Uterus (tissue), 3 donors: ENCODE measurements at regions not wholly inside any gene's neighbourhood (a gene's known extent, or its start where the extent isn't known, plus 50 kb on each side); places are given as distances from the start of the nearest gene placed in this dataset.
"Not testable (repeated sequence)": the region's sequence is repeated elsewhere in the genome, so short reads cannot be mapped to it uniquely, and the experiment has no call there.

ENCODE experiments used
- DNase-seq, 2 donors: peaks; one replicate each; pipeline ENCODE4 v3.0.0-alpha.2; 2019 to 2020
- H3K27ac ChIP-seq, 2 donors: fragments of 200-600 bp; sonication (generic); 1 replicate in 1 of 2; 2 replicates in 1 of 2; pipeline ENCODE4 v1.5.1; 2016 to 2018
- H3K27me3 ChIP-seq, 2 donors: fragments of 200-600 bp; sonication (generic); one replicate each; pipeline ENCODE4 v1.5.1; 2018 to 2019; ENCODE audit warnings: control low read depth in 1 of 2
- H3K36me3 ChIP-seq, 2 donors: fragments of 200-600 bp; sonication (generic); one replicate each; pipeline ENCODE4 v1.5.1; 2019; ENCODE audit warnings: control low read depth in 1 of 2
- H3K4me1 ChIP-seq, 2 donors: fragments of 200-600 bp; sonication (generic); one replicate each; pipeline ENCODE4 v1.5.1; 2018 to 2019; ENCODE audit warnings: control low read depth in 1 of 2
- H3K4me3 ChIP-seq, 2 donors: fragments of 200-600 bp; sonication (generic); 1 replicate in 1 of 2; 2 replicates in 1 of 2; pipeline ENCODE4 v1.5.1; 2018 to 2019; ENCODE audit warnings: mild to moderate bottlenecking in 1 of 2
- H3K9me3 ChIP-seq, 2 donors: fragments of 200-600 bp; sonication (generic); one replicate each; pipeline ENCODE4 v1.5.1; 2019; ENCODE audit warnings: control low read depth in 1 of 2
- POLR2A ChIP-seq, 2 donors: fragments of 450-650 bp; IDR thresholded peaks; one replicate each; pipeline ENCODE4 v1.6.1; 2016; ENCODE audit warnings: antibody characterized with exemption in 2 of 2, mild to moderate bottlenecking in 1 of 2, moderate library complexity in 1 of 2
- intact Hi-C: fragments of 100-400 bp; cut with DNase I; formaldehyde crosslinking; loops from one replicate; pipeline ENCODE4 v1.15.1; 2023; ENCODE audit warnings: low total_unique reads
- TF ChIP-seq, protein P1 (sequence below), 4 experiments: fragments of 200-600 bp in 2 of 4; fragments of 450-650 bp in 2 of 4; sonication (generic) in 2 of 4; IDR thresholded peaks; one replicate each; pipeline ENCODE4 v1.5.1; 2016 to 2019; ENCODE audit warnings: antibody characterized with exemption in 4 of 4, mild to moderate bottlenecking in 2 of 4, moderate library complexity in 1 of 4
- donor health status: DM: yes; HTN: yes; CAD: no.

DNA sequence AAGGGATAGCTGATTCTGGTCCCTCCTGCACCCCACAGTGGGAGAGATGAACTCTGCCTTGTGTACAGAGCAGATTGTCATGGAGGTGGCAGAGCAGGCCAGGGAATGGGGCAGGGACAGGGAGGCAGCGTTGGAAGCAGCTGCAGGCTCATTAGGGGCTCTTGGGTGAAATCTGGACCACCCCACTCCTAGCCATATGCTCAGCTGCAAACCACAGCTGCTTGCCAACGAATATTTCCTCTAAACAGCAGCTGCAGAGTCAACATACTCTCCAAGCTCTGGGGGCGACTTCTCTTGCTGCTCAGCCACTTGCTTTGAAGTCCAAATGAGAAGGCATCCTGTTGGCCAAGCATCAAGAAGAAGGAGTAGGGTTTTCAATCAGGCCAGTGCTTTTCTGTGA is 302.3 kb upstream of the AUTS2 start:
- no peak overlapping the region for H3K27ac ChIP-seq
- no peak for DNase-seq
- no peak overlapping the region for H3K4me3 ChIP-seq
- TF ChIP-seq, protein P1, sequence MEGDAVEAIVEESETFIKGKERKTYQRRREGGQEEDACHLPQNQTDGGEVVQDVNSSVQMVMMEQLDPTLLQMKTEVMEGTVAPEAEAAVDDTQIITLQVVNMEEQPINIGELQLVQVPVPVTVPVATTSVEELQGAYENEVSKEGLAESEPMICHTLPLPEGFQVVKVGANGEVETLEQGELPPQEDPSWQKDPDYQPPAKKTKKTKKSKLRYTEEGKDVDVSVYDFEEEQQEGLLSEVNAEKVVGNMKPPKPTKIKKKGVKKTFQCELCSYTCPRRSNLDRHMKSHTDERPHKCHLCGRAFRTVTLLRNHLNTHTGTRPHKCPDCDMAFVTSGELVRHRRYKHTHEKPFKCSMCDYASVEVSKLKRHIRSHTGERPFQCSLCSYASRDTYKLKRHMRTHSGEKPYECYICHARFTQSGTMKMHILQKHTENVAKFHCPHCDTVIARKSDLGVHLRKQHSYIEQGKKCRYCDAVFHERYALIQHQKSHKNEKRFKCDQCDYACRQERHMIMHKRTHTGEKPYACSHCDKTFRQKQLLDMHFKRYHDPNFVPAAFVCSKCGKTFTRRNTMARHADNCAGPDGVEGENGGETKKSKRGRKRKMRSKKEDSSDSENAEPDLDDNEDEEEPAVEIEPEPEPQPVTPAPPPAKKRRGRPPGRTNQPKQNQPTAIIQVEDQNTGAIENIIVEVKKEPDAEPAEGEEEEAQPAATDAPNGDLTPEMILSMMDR (IDR thresholded peaks at IDR 0.05), result no peak
- no peak for TF ChIP-seq POLR2A (IDR thresholded peaks at IDR 0.05)
- no peaks in the 10 kb centered on the region for H3K9me3 ChIP-seq
- H3K36me3 ChIP-seq, result no peaks in the 10 kb centered on the region
- intact Hi-C loops, result no loop called here
- H3K4me1 ChIP-seq, result no peaks in the 10 kb centered on the region
- no peaks in the 10 kb centered on the region for H3K27me3 ChIP-seq

DNA sequence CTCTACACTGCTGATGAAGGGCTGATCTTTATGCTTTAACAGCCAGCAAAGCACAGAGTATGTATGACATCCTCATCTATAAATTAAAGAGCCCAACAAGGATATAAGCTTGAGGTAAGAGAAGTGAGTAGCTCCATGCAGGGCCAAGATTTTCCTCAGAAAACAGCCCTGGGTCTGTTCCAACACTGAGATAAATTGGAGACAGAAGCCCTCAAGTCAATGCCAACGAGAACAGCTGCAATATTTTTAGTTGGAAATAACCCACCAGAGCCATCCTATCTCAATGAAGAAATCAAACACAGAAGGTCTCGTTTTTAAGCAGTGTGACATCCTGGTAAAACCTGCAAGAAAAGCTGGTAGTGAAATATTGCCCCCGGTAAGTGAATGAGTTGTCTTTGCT is 297.0 kb upstream of the AUTS2 start:
- Histone ChIP-seq H3K27ac (no peak overlapping the region), H3K36me3 (no peaks in the 10 kb centered on the region), H3K27me3 (no peaks in the 10 kb centered on the region), H3K4me3 (no peak overlapping the region), H3K9me3 (no peaks in the 10 kb centered on the region), H3K4me1 (no peaks in the 10 kb centered on the region)
- TF ChIP-seq, protein P1 (IDR thresholded peaks at IDR 0.05), result no peak
- no peak for TF ChIP-seq POLR2A (IDR thresholded peaks at IDR 0.05)
- intact Hi-C loops, result no loop called here
- DNase-seq, result no peak

DNA sequence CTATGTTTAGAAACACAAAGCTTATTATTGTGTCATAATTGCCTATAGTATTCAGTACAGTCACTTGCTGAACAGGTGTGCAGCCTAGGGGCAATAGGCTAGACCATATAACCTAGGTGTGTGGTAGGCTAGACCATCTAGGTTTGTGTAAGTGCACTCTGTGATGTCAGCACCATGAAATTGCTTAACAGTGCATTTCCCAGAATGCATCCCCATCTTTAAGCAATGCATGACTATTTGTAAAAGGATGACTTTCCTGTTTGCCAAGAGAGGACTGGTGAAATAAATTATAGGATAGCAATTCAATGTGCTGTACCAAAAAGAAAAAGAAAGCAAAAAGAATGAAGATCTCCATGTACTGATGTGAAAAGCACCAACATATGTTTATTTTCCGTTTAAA is 288.7 kb upstream of the AUTS2 start:
- no peaks in the 10 kb centered on the region for H3K36me3 ChIP-seq
- H3K4me1 ChIP-seq, result no peaks in the 10 kb centered on the region
- H3K4me3 ChIP-seq, result no peak overlapping the region
- intact Hi-C loops, result no loop called here
- H3K9me3 ChIP-seq, result no peaks in the 10 kb centered on the region
- H3K27ac ChIP-seq, result no peak overlapping the region
- DNase-seq, result no peak
- no peak for TF ChIP-seq POLR2A (IDR thresholded peaks at IDR 0.05)
- TF ChIP-seq, protein P1 (IDR thresholded peaks at IDR 0.05), result no peak
- no peaks in the 10 kb centered on the region for H3K27me3 ChIP-seq

DNA sequence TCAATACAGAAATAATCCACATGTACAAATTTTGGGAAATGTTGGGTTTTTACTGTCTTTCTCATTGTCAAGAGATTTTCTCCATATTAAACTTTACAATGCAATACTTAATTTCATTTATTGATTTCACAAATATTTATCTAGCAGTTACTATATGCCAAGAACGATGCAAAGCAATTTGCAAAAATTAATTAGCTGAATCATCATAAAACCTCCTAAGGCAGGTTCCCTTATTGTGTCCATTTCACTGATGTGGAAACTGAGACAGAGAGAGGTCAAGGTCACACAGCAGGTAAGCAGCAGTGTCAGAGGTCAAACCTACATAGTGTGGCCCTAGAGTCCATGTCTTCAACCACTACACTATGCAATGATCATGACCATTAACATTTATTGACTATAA is 286.8 kb upstream of the AUTS2 start:
- no peak overlapping the region for H3K4me3 ChIP-seq
- H3K4me1 ChIP-seq, result no peaks in the 10 kb centered on the region
- no peak overlapping the region for H3K27ac ChIP-seq
- no peaks in the 10 kb centered on the region for H3K27me3 ChIP-seq
- no peak for DNase-seq
- no peaks in the 10 kb centered on the region for H3K9me3 ChIP-seq
- no peaks in the 10 kb centered on the region for H3K36me3 ChIP-seq
- intact Hi-C loops, result no loop called here
- TF ChIP-seq, protein P1 (IDR thresholded peaks at IDR 0.05), result no peak
- TF ChIP-seq POLR2A (IDR thresholded peaks at IDR 0.05), result no peak

DNA sequence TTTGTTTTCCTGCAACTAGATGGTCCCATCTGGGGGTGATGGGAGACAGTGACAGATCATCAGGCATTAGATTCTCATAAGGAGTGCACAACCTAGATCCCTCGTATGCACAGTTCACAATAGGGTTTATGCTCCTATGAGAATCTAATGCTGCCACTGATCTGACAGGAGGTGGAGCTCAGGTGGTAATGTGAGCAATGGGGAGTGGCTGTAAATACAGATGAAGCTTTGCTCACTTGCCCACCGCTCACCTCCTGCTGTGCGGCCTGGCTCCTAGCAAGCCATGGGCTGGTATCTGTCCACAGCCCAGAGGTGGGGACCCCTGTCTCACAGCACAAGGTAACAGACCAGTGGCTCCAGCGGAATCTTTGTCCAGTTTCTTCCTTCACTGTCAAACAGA is 284.4 kb upstream of the AUTS2 start:
- H3K27ac ChIP-seq, H3K4me3 ChIP-seq, intact Hi-C loops, H3K4me1 ChIP-seq, DNase-seq, H3K27me3 ChIP-seq, H3K9me3 ChIP-seq, H3K36me3 ChIP-seq: not testable (repeated sequence)

DNA sequence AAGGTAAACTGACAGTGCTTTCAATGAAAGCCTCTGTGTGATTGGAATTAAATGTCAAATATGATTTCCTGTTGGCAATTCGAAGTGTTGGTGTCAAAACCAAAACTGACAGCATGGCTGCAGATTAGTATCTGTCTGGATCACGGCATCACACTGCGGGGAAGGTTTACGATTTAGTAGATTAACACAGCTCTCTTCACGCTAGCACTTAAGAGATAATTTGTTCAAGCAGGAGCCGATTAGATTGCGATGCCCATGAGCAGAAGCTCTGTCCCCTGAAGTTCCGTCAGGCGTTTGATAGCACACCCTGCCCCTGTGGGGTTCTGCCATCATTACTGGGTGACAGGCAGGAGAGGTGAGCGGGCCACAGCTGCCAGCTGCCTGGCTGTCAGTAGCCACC is 279.5 kb upstream of the AUTS2 start:
- Histone ChIP-seq H3K36me3 (no peaks in the 10 kb centered on the region), H3K4me3 (no peak overlapping the region), H3K9me3 (no peaks in the 10 kb centered on the region), H3K27ac (no peak overlapping the region), H3K4me1 (no peaks in the 10 kb centered on the region), H3K27me3 (no peaks in the 10 kb centered on the region)
- intact Hi-C loops, result no loop called here
- TF ChIP-seq, protein P1 (IDR thresholded peaks at IDR 0.05), result no peak
- no peak for TF ChIP-seq POLR2A (IDR thresholded peaks at IDR 0.05)
- no peak for DNase-seq
